Colonic mucosa (tissue), 4 donors: ENCODE measurements at regions not wholly inside any gene's neighbourhood (a gene's known extent, or its start where the extent isn't known, plus 50 kb on each side); places are given as distances from the start of the nearest gene placed in this dataset.

Source experiments
- DNase-seq: peaks from one replicate; pipeline ENCODE4 v3.0.0-alpha.2; 2020
- H3K27ac ChIP-seq: fragments of 200-600 bp; one replicate; pipeline ENCODE4 v1.8.0; 2021
- H3K27me3 ChIP-seq: fragments of 200-600 bp; one replicate; pipeline ENCODE4 v1.8.0; 2021
- H3K36me3 ChIP-seq: fragments of 200-600 bp; one replicate; pipeline ENCODE4 v1.8.0; 2021
- H3K4me1 ChIP-seq: fragments of 200-600 bp; one replicate; pipeline ENCODE4 v1.8.0; 2021; ENCODE audit warnings: mild to moderate bottlenecking
- H3K4me3 ChIP-seq: fragments of 200-600 bp; one replicate; pipeline ENCODE4 v1.8.0; 2021
- H3K9ac ChIP-seq, 2 donors: one replicate each; pipeline ENCODE4 v1.7.0; 2013; ENCODE audit warnings: control low read depth in 2 of 2, low read depth in 2 of 2, low read length in 2 of 2
- H3K9me3 ChIP-seq: fragments of 200-600 bp; one replicate; pipeline ENCODE4 v1.8.0; 2021
- intact Hi-C: fragments of 100-400 bp; cut with DNase I; formaldehyde crosslinking; loops from one replicate; pipeline ENCODE4 v1.14.1; 2022
- TF ChIP-seq, protein P1 (sequence below): fragments of 200-600 bp; IDR thresholded peaks from one replicate; pipeline ENCODE4 v1.8.0; 2022; ENCODE audit warnings: antibody characterized with exemption, mild to moderate bottlenecking
- donor health status: healthy.
- donor health status: DM: no; HTN: no; CAD: no.
- donor health status: DM: no; HTN: no; CAD: no.

GRCh38 chr13:34748073-34748472 lies 194.0 kb upstream of the NBEA start:
- TF ChIP-seq, protein P1, sequence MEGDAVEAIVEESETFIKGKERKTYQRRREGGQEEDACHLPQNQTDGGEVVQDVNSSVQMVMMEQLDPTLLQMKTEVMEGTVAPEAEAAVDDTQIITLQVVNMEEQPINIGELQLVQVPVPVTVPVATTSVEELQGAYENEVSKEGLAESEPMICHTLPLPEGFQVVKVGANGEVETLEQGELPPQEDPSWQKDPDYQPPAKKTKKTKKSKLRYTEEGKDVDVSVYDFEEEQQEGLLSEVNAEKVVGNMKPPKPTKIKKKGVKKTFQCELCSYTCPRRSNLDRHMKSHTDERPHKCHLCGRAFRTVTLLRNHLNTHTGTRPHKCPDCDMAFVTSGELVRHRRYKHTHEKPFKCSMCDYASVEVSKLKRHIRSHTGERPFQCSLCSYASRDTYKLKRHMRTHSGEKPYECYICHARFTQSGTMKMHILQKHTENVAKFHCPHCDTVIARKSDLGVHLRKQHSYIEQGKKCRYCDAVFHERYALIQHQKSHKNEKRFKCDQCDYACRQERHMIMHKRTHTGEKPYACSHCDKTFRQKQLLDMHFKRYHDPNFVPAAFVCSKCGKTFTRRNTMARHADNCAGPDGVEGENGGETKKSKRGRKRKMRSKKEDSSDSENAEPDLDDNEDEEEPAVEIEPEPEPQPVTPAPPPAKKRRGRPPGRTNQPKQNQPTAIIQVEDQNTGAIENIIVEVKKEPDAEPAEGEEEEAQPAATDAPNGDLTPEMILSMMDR = no peak
- Histone ChIP-seq H3K27me3 (no peaks in the 10 kb centered on the region), H3K9ac (no peak overlapping the region), H3K4me1 (no peaks in the 10 kb centered on the region), H3K4me3 (no peak overlapping the region), H3K36me3 (no peaks in the 10 kb centered on the region), H3K27ac (no peak overlapping the region), H3K9me3 (no peaks in the 10 kb centered on the region)
- intact Hi-C loops = no loop called here
- peak; percentile 30 for DNase-seq

GRCh38 chr13:34748596-34748995 lies 193.5 kb upstream of the NBEA start:
- TF ChIP-seq, protein P1 = no peak
- H3K4me3 ChIP-seq = no peak overlapping the region
- H3K4me1 ChIP-seq = no peaks in the 10 kb centered on the region
- intact Hi-C loops = no loop called here
- H3K9me3 ChIP-seq = no peaks in the 10 kb centered on the region
- H3K27ac ChIP-seq = no peak overlapping the region
- H3K27me3 ChIP-seq = no peaks in the 10 kb centered on the region
- no peak for DNase-seq
- no peak overlapping the region for H3K9ac ChIP-seq
- H3K36me3 ChIP-seq = no peaks in the 10 kb centered on the region

DNA sequence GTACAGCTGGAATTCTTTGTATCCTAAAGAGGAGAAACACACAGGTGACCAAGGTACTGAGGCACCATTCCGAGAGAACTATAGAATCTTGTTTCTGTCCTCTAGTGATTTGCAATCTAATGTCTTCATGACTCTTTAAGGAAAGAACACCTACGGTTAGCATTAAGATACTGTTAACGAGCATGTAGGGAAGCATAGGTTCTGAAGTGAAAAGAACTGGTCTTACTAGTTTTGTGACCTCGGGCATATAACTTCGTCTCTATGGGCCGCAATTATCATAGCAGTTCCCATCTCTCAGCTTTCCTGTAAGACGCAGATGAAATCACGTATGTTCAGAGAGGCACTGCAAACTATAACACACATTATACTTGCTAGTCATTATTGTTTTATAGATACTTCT lies 193.0 kb upstream of the NBEA start:
- Histone ChIP-seq H3K9me3 (no peaks in the 10 kb centered on the region), H3K9ac (no peak overlapping the region), H3K27me3 (no peaks in the 10 kb centered on the region), H3K27ac (no peak overlapping the region), H3K36me3 (no peaks in the 10 kb centered on the region), H3K4me1 (no peaks in the 10 kb centered on the region), H3K4me3 (no peak overlapping the region)
- DNase-seq = no peak
- TF ChIP-seq, protein P1 = no peak
- intact Hi-C loops = no loop called here

GRCh38 chr13:34750078-34750931 lies 191.8 kb upstream of the NBEA start:
- intact Hi-C loops = no loop called here
- Histone ChIP-seq H3K27me3 (no peaks in the 10 kb centered on the region), H3K4me3 (peak overlapping the region; percentile 17), H3K9me3 (no peaks in the 10 kb centered on the region), H3K4me1 (no peaks in the 10 kb centered on the region), H3K36me3 (no peaks in the 10 kb centered on the region), H3K27ac (no peak overlapping the region), H3K9ac (no peak overlapping the region)
- no peak for DNase-seq
- TF ChIP-seq, protein P1 = no peak

DNA sequence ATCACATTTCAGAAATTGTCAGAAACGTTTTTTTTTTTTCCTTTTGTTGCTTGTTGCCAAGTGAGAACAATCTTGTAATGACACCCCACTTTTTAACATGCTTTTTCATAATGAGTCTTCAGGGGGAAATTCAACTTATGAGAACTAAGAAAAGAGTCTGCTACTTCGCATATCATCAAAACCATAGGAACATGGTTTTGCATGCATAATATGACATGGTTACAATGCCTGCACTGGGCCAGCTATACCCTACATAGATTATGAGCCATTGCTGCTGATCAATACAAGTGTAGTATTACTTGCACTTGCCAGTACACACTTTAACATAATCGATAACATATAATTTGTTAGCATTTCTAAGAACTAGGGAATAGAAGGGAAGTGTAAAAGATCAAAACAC lies 191.0 kb upstream of the NBEA start:
- H3K4me3 ChIP-seq = no peak overlapping the region
- no peak for DNase-seq
- H3K36me3 ChIP-seq = no peaks in the 10 kb centered on the region
- H3K27me3 ChIP-seq = no peaks in the 10 kb centered on the region
- no peaks in the 10 kb centered on the region for H3K9me3 ChIP-seq
- intact Hi-C loops = no loop called here
- H3K4me1 ChIP-seq = no peaks in the 10 kb centered on the region
- H3K27ac ChIP-seq = no peak overlapping the region
- TF ChIP-seq, protein P1 = no peak
- no peak overlapping the region for H3K9ac ChIP-seq
